HepG2 (cell line): ENCODE measurements at regions not wholly inside any gene's neighbourhood (a gene's known extent, or its start where the extent isn't known, plus 50 kb on each side); places are given as distances from the start of the nearest gene placed in this dataset.

ENCODE experiments used
- ATAC-seq: fragments of 200-7000 bp; cut with Tn5 transposase; 3 replicates; pipeline ENCODE4 v1.9.1; 2020; ENCODE audit warnings: mild to moderate bottlenecking, moderate library complexity
- BruUV-seq: library from RNA; stranded (reverse); fragments of 400-500 nt; replicated peaks from 2 replicates; lab custom pipeline; 2021; lab: Mats Ljungman, UMichigan
- CTCF ChIA-PET: fragments of 300-600 bp; formaldehyde crosslinking; extraction: SDS; loops from one replicate; lab custom pipeline; 2021; ENCODE audit warnings: low total read pairs, inconsistent platforms, low intra/inter-chr PET ratio; lab: Yijun Ruan, JAX
- POLR2A ChIA-PET: fragments of 350-600 bp; sonication (Branson Sonifier 250); formaldehyde crosslinking; loops from one replicate; lab custom pipeline; 2020; ENCODE audit warnings: antibody characterized with exemption, inconsistent platforms; lab: Yijun Ruan, JAX
- DNase-seq: peaks from one replicate; pipeline ENCODE4 v3.0.0-alpha.2; 2015; ENCODE audit warnings: low spot score
- FAIRE-seq: peaks from 3 replicates; lab custom pipeline; 2011; peaks lifted over from hg19 to GRCh38; lab: Jason Lieb, UNC
- H2AFZ ChIP-seq: one replicate; pipeline ENCODE4 v1.6.1; 2011; ENCODE audit warnings: low read length, inconsistent platforms
- H3K27ac ChIP-seq: fragments of 300-600 bp; 3 replicates; pipeline ENCODE4 v1.8.0; 2011; ENCODE audit warnings: mixed run types, mild to moderate bottlenecking, mixed read lengths, low read length, inconsistent platforms; ENCODE audit not compliant: insufficient read depth; ENCODE audit errors: extremely low read length
- H3K27me3 ChIP-seq, 2 experiments: fragments of 200-600 bp in 1 of 2; 2 replicates in 1 of 2; 3 replicates in 1 of 2; pipeline versions ENCODE4 v1.6.0 to v1.8.0; 2011; ENCODE audit warnings: low read length in 2 of 2, mild to moderate bottlenecking in 2 of 2, moderate library complexity in 2 of 2, inconsistent platforms in 1 of 2; ENCODE audit not compliant: insufficient read depth in 2 of 2, control insufficient read depth in 1 of 2
- H3K36me3 ChIP-seq, 2 experiments: fragments of 200-600 bp in 1 of 2; replicated peaks in 1 of 2; 2 replicates in 1 of 2; 3 replicates in 1 of 2; pipeline versions ENCODE4 v1.5.1 to v1.8.0; 2011; ENCODE audit warnings: low read length in 2 of 2, inconsistent platforms in 1 of 2; ENCODE audit not compliant: insufficient read depth in 2 of 2, control insufficient read depth in 1 of 2
- H3K4me1 ChIP-seq: 2 replicates; pipeline ENCODE4 v1.5.1; 2012; ENCODE audit warnings: low read length, inconsistent platforms; ENCODE audit not compliant: insufficient read depth
- H3K4me2 ChIP-seq: 2 replicates; pipeline ENCODE4 v1.6.0; 2011; ENCODE audit warnings: low read depth, low read length, inconsistent platforms
- H3K4me3 ChIP-seq, 3 experiments: fragments of 200-600 bp in 1 of 3; sonication (generic), shearing (Covaris generic) in 1 of 3; replicated peaks in 1 of 3; 2 replicates each; pipeline ENCODE4 v1.5.1; 2011 to 2016; ENCODE audit warnings: low read length in 3 of 3, inconsistent platforms in 2 of 3, low read depth in 2 of 3, mild to moderate bottlenecking in 2 of 3, control low read depth in 1 of 3, mixed read lengths in 1 of 3; ENCODE audit not compliant: insufficient read depth in 1 of 3
- H3K79me2 ChIP-seq: one replicate; pipeline ENCODE4 v1.6.1; 2011; ENCODE audit warnings: low read length, inconsistent platforms; ENCODE audit not compliant: insufficient read depth
- H3K9ac ChIP-seq: 2 replicates; pipeline ENCODE4 v1.6.0; 2011; ENCODE audit warnings: mild to moderate bottlenecking, low read depth, low read length, inconsistent platforms; ENCODE audit not compliant: insufficient read depth
- H3K9me3 ChIP-seq: 2 replicates; pipeline ENCODE4 v1.5.1; 2012; ENCODE audit warnings: mild to moderate bottlenecking, low read length
- H4K20me1 ChIP-seq: 2 replicates; pipeline ENCODE4 v1.6.0; 2011; ENCODE audit warnings: inconsistent platforms, mild to moderate bottlenecking, low read length, moderate library complexity; ENCODE audit not compliant: insufficient read depth
- AKAP8 ChIP-seq: sonication (generic); formaldehyde crosslinking; IDR thresholded peaks from 2 replicates; pipeline ENCODE4 v1.5.1; 2020; ENCODE audit warnings: mild to moderate bottlenecking, missing genetic modification reagents
- DPF2 ChIP-seq: sonication (generic); formaldehyde crosslinking; IDR thresholded peaks from 2 replicates; pipeline ENCODE4 v1.4.0; 2020; ENCODE audit warnings: mild to moderate bottlenecking, low read depth, missing genetic modification reagents, borderline replicate concordance
- ETV6 ChIP-seq: sonication (generic); formaldehyde crosslinking; conservative IDR thresholded peaks from 2 replicates; pipeline ENCODE4 v1.4.0; 2020; ENCODE audit warnings: missing genetic modification reagents
- GLMP ChIP-seq: sonication (generic); formaldehyde crosslinking; IDR thresholded peaks from 2 replicates; pipeline ENCODE4 v1.9.0; 2021; ENCODE audit warnings: missing genetic modification reagents, mild to moderate bottlenecking, borderline replicate concordance
- MXD4 ChIP-seq: IDR thresholded peaks from 2 replicates; pipeline ENCODE4 v1.6.1; 2016; ENCODE audit warnings: mild to moderate bottlenecking, missing biosample characterization, missing genetic modification reagents
- TBP ChIP-seq: sonication (generic); formaldehyde crosslinking; IDR thresholded peaks from 2 replicates; pipeline ENCODE4 v1.5.0; 2020; ENCODE audit warnings: missing genetic modification reagents
- ZBTB20 ChIP-seq: sonication (generic); formaldehyde crosslinking; IDR thresholded peaks from 2 replicates; pipeline ENCODE4 v1.8.1; 2023; ENCODE audit warnings: missing genetic modification reagents, low read depth, mild to moderate bottlenecking, borderline replicate concordance
- ZBTB38 ChIP-seq: sonication (generic); formaldehyde crosslinking; IDR thresholded peaks from 2 replicates; pipeline ENCODE4 v1.5.1; 2020; ENCODE audit warnings: mild to moderate bottlenecking, missing genetic modification reagents
- ZFP41 ChIP-seq: sonication (generic); formaldehyde crosslinking; IDR thresholded peaks from 2 replicates; pipeline ENCODE4 v1.4.0; 2020; ENCODE audit warnings: mild to moderate bottlenecking, missing genetic modification reagents, borderline replicate concordance
- ZNF660 ChIP-seq: sonication (generic); formaldehyde crosslinking; IDR thresholded peaks from 2 replicates; pipeline ENCODE4 v1.5.1; 2020; ENCODE audit warnings: mild to moderate bottlenecking, low read depth, missing genetic modification reagents, borderline replicate concordance
- ZNF781 ChIP-seq: sonication (generic); formaldehyde crosslinking; IDR thresholded peaks from 2 replicates; pipeline ENCODE4 v1.5.1; 2020; ENCODE audit warnings: borderline replicate concordance, mild to moderate bottlenecking, missing genetic modification reagents; ENCODE audit errors: not compliant biosample characterization
- ZNF792 ChIP-seq: IDR thresholded peaks from 2 replicates; pipeline ENCODE4 v1.6.1; 2016
- WGBS: methylation state at CpG from one replicate; pipeline ENCODE4 v1.1.6; 2017; ENCODE audit warnings: low lambda C conversion rate; 5-methylcytosine and 5-hydroxymethylcytosine counted together
- in situ Hi-C: cut with HindIII; loops from 2 replicates; pipeline ENCODE4 v1.10.0; 2017; ENCODE audit warnings: low pct_unique_long_range_greater_than_20kb; ENCODE audit not compliant: extremely low pct_ligation_motif_present
- intact Hi-C: fragments of 100-400 bp; cut with micrococcal nuclease; formaldehyde crosslinking; loops from one replicate; pipeline ENCODE4 v1.10.0; 2022; ENCODE audit not compliant: unreplicated experiment
- TF ChIP-seq, protein P1 (sequence below): sonication (generic); formaldehyde crosslinking; IDR thresholded peaks from 2 replicates; pipeline ENCODE4 v1.4.0; 2020; ENCODE audit warnings: mild to moderate bottlenecking, missing genetic modification reagents
- TF ChIP-seq, protein P2 (sequence below): sonication (generic); formaldehyde crosslinking; conservative IDR thresholded peaks from 2 replicates; pipeline ENCODE4 v1.8.0; 2022; ENCODE audit warnings: missing genetic modification reagents

DNA sequence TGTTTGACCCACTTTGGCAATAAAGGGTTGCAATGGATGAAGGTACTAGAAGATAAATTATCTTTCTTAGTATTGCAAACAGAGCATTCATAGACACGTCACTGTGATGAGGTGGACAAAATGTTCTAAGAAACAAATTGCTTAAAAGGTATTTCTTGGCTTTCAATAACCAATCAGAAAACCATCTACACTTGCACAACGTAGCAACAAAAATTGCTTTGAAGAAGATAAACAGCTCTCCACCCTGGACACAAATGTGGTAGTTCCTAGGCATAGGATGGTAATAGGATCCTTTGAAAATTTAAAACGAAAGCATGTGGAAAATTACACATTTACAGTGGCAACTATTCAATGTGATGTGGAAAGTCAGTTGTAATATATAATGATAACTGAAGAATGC lies 439.9 kb upstream of the ETAA1 start:
- no peak for ATAC-seq
- H3K4me3 ChIP-seq: no peak overlapping the region
- H3K27me3 ChIP-seq: no peaks in the 10 kb centered on the region
- no peaks in the 10 kb centered on the region for H3K4me1 ChIP-seq
- H3K27ac ChIP-seq: no peak overlapping the region
- H3K79me2 ChIP-seq: no peaks in the 10 kb centered on the region
- H3K36me3 ChIP-seq: no peaks in the 10 kb centered on the region
- TF ChIP-seq ZFP41 (CRISPR knock-in tag): no peak
- no peak for TF ChIP-seq ZBTB20 (CRISPR knock-in tag)
- no peak for TF ChIP-seq GLMP (CRISPR knock-in tag)
- TF ChIP-seq MXD4 (CRISPR knock-in tag): no peak
- TF ChIP-seq ETV6 (CRISPR knock-in tag): no peak
- TF ChIP-seq ZNF792: no peak
- no peak for TF ChIP-seq ZNF660 (CRISPR knock-in tag)
- TF ChIP-seq, protein P1, sequence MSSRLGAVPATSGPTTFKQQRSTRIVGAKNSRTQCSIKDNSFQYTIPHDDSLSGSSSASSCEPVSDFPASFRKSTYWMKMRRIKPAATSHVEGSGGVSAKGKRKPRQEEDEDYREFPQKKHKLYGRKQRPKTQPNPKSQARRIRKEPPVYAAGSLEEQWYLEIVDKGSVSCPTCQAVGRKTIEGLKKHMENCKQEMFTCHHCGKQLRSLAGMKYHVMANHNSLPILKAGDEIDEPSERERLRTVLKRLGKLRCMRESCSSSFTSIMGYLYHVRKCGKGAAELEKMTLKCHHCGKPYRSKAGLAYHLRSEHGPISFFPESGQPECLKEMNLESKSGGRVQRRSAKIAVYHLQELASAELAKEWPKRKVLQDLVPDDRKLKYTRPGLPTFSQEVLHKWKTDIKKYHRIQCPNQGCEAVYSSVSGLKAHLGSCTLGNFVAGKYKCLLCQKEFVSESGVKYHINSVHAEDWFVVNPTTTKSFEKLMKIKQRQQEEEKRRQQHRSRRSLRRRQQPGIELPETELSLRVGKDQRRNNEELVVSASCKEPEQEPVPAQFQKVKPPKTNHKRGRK: no peak
- TF ChIP-seq, protein P2, sequence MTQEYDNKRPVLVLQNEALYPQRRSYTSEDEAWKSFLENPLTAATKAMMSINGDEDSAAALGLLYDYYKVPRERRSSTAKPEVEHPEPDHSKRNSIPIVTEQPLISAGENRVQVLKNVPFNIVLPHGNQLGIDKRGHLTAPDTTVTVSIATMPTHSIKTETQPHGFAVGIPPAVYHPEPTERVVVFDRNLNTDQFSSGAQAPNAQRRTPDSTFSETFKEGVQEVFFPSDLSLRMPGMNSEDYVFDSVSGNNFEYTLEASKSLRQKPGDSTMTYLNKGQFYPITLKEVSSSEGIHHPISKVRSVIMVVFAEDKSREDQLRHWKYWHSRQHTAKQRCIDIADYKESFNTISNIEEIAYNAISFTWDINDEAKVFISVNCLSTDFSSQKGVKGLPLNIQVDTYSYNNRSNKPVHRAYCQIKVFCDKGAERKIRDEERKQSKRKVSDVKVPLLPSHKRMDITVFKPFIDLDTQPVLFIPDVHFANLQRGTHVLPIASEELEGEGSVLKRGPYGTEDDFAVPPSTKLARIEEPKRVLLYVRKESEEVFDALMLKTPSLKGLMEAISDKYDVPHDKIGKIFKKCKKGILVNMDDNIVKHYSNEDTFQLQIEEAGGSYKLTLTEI (CRISPR knock-in tag): no peak
- TF ChIP-seq TBP: no peak
- TF ChIP-seq ZBTB38: no peak
- no peak for TF ChIP-seq ZNF781 (CRISPR knock-in tag)
- no peak for TF ChIP-seq AKAP8
- TF ChIP-seq DPF2: no peak
- BruUV-seq: no TSS peak
- no peak overlapping the region for H3K9ac ChIP-seq
- intact Hi-C loops: no loop called here
- no peak for FAIRE-seq
- in situ Hi-C loops: no loop called here
- no peak for DNase-seq
- 0 out of 2 replicates have a peak, but pooled peaks cover 5% of the 10 kb centered on the region for H3K9me3 ChIP-seq
- 3% methylated on average over 3 of the region's 3 CpGs for WGBS
- CTCF ChIA-PET: no interaction called here
- H2AFZ ChIP-seq: no peak overlapping the region
- POLR2A ChIA-PET: no interaction called here
- H3K4me2 ChIP-seq: no peak overlapping the region
- no peaks in the 10 kb centered on the region for H4K20me1 ChIP-seq
